MCF 10A (cell line): ENCODE measurements at regions not wholly inside any gene's neighbourhood (a gene's known extent, or its start where the extent isn't known, plus 50 kb on each side); places are given as distances from the start of the nearest gene placed in this dataset.
A peak's percentile ranks its signal among the peaks of the same experiment; 100 is the strongest.
"Not testable (repeated sequence)": the region's sequence is repeated elsewhere in the genome, so short reads cannot be mapped to it uniquely, and the experiment has no call there.

ENCODE experiments used
- BruUV-seq: library from RNA; stranded (reverse); fragments of 400-500 nt; replicated peaks from 2 replicates; lab custom pipeline; 2021; lab: Mats Ljungman, UMichigan
- CTCF ChIA-PET: fragments of 300-600 bp; sonication (Branson Sonifier 250); formaldehyde crosslinking; extraction: SDS; loops from one replicate; lab custom pipeline; 2021; ENCODE audit warnings: antibody characterized with exemption, inconsistent platforms; lab: Yijun Ruan, JAX
- POLR2A ChIA-PET: fragments of 300-600, 350-650 bp; sonication (Branson Sonifier 250); formaldehyde crosslinking; extraction: SDS; loops from one replicate; lab custom pipeline; 2020; ENCODE audit warnings: antibody characterized with exemption, inconsistent platforms; lab: Yijun Ruan, JAX
- DNase-seq: peaks from one replicate; pipeline ENCODE4 v3.0.0-alpha.2; 2018; ENCODE audit not compliant: unreplicated experiment
- H3K27ac Mint-ChIP-seq: one replicate; pipeline ENCODE4 v1.8.0; 2022; ENCODE audit warnings: mild to moderate bottlenecking, low read depth, mixed read lengths; ENCODE audit not compliant: unreplicated experiment
- H3K27me3 Mint-ChIP-seq: one replicate; pipeline ENCODE4 v1.8.0; 2022; ENCODE audit warnings: mixed read lengths; ENCODE audit not compliant: insufficient read depth, unreplicated experiment
- H3K36me3 Mint-ChIP-seq: one replicate; pipeline ENCODE4 v1.8.0; 2022; ENCODE audit warnings: mild to moderate bottlenecking, moderate library complexity, mixed read lengths; ENCODE audit not compliant: insufficient read depth, unreplicated experiment
- H3K4me1 Mint-ChIP-seq: one replicate; pipeline ENCODE4 v1.8.0; 2022; ENCODE audit warnings: mixed read lengths; ENCODE audit not compliant: insufficient read depth, unreplicated experiment
- H3K4me3 Mint-ChIP-seq: one replicate; pipeline ENCODE4 v1.8.0; 2022; ENCODE audit warnings: mild to moderate bottlenecking, moderate library complexity, mixed read lengths; ENCODE audit not compliant: unreplicated experiment
- H3K9me3 Mint-ChIP-seq: one replicate; pipeline ENCODE4 v1.8.0; 2022; ENCODE audit warnings: mixed read lengths; ENCODE audit not compliant: unreplicated experiment
- intact Hi-C: fragments of 100-400 bp; cut with micrococcal nuclease; formaldehyde crosslinking; loops from 2 replicates; pipeline ENCODE4 v1.14.1; 2022
- TF ChIP-seq, protein P1 (sequence below): fragments of 200-600 bp; IDR thresholded peaks from one replicate; pipeline ENCODE4 v1.8.0; 2022; ENCODE audit warnings: antibody characterized with exemption, mild to moderate bottlenecking; ENCODE audit not compliant: unreplicated experiment

DNA sequence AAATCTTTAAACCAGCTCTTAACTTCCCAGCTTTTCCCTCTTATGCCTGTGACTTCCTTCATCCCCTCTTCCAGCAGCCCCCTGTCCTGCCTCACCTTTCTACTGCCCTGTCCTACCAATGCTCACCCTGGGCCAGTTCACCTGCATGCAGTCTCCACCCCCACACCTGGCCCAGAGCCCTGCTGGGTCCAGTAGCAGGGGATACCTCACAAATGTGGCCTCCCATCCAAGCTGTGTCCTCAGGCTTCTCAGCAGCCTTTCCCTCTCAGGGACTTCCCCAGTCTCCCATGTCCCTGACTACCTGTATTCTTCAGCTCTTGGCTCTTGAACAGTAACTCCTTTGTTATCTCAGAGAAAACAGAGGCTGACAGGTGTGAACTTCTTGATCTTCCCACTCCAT lies 503.2 kb downstream of the MFSD1 start:
- Mint-ChIP-seq H3K4me1 (no peaks in the 10 kb centered on the region), H3K27me3 (peaks cover 29% of the 10 kb centered on the region), H3K27ac (no peak overlapping the region), H3K36me3 (no peaks in the 10 kb centered on the region), H3K9me3 (no peaks in the 10 kb centered on the region), H3K4me3 (no peak overlapping the region)
- intact Hi-C loops: no loop called here
- TF ChIP-seq, protein P1, sequence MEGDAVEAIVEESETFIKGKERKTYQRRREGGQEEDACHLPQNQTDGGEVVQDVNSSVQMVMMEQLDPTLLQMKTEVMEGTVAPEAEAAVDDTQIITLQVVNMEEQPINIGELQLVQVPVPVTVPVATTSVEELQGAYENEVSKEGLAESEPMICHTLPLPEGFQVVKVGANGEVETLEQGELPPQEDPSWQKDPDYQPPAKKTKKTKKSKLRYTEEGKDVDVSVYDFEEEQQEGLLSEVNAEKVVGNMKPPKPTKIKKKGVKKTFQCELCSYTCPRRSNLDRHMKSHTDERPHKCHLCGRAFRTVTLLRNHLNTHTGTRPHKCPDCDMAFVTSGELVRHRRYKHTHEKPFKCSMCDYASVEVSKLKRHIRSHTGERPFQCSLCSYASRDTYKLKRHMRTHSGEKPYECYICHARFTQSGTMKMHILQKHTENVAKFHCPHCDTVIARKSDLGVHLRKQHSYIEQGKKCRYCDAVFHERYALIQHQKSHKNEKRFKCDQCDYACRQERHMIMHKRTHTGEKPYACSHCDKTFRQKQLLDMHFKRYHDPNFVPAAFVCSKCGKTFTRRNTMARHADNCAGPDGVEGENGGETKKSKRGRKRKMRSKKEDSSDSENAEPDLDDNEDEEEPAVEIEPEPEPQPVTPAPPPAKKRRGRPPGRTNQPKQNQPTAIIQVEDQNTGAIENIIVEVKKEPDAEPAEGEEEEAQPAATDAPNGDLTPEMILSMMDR: no peak
- BruUV-seq: no TSS peak
- no peak for DNase-seq
- ChIA-PET POLR2A (no interaction called here), CTCF (interaction anchor here (0.5 kb wide), 1 partner anchor 14 kb away, joined by 3 read pairs; no protein-coding TSS in a partner anchor)

DNA sequence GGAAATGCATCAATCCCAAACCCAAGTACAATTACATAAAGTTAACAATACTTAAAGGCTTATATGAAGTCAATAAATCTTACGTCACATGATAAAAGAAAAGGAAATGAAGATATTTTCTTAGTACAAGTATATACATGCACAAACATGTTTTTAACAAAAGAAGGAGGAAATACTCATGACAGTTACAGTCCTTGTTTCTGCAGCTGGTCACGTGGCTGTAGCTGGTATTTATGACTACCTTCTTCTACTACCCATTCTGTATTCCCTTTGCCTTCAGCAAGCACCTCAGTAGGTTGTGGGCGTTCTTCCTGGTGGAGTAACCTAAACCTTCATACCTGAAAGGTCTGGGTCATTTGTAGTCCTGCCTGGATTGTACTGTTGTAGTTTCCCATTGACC lies 514.9 kb downstream of the MFSD1 start:
- POLR2A ChIA-PET, H3K4me3 Mint-ChIP-seq, H3K27ac Mint-ChIP-seq, H3K4me1 Mint-ChIP-seq, CTCF ChIA-PET, H3K36me3 Mint-ChIP-seq, BruUV-seq, DNase-seq, intact Hi-C loops: not testable (repeated sequence)
- peaks cover 12% of the 10 kb centered on the region for H3K27me3 Mint-ChIP-seq
- peaks cover 14% of the 10 kb centered on the region for H3K9me3 Mint-ChIP-seq

DNA sequence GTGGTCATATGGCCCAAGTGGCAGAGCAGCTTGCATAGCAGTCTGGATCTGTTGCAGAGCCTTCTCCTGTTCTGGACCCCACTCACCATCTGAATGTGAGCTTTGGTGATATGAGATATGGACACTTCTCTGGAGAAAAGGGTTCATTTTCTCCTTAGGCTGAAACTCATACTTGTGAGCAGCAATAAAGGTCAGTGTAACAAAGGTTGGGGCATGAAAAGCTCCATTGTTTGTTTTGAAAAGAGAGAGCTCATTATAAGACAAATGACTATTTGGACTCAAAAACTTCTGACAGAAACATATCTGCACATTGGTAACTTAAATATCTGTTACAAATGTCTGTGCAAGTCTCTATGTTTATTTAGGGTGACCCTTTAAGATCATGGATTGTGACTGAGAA lies 517.3 kb downstream of the MFSD1 start:
- TF ChIP-seq, protein P1: no peak
- ChIA-PET POLR2A (no interaction called here), CTCF (interaction anchor here (0.5 to 0.9 kb wide), 3 partner anchors 10 to 713 kb away, joined by 3 to 7 read pairs (median 3); no protein-coding TSS in a partner anchor)
- BruUV-seq: no TSS peak
- Mint-ChIP-seq H3K27ac (no peak overlapping the region), H3K9me3 (peaks cover 14% of the 10 kb centered on the region), H3K4me1 (no peaks in the 10 kb centered on the region), H3K4me3 (no peak overlapping the region), H3K36me3 (no peaks in the 10 kb centered on the region), H3K27me3 (no peaks in the 10 kb centered on the region)
- no peak for DNase-seq
- intact Hi-C loops: no loop called here

DNA sequence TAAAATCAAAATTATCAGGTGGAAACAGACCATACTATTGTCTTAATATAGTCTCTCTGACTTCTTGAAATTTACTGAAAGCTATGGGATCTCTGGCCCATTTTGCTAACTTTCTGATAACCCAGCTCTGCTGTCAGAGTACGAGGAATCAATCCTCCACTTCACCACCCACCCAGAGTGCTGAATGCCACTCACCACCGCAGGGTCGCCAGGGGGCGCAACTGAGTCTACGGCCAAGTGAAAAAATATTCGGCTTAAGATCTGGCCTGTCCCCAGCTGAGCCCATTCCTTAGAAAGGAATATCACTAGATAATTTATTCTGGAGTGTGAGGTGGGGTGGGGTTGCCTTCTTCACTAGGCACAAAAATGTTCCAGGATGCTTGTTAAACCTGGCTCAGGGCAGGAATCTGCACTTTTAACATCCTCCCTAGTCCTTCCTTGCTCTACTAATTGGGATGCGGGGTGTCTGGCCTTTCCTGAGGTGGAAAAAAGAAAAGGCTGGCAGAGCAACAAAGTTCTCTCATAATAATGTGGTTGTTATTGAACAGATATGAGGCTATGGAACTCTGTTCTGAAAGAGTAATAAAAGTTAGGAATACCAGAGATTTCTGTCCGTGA lies 520.6 kb downstream of the MFSD1 start:
- ChIA-PET CTCF (interaction anchor here (0.6 to 1.4 kb wide), 14 partner anchors 12 to 1532 kb away, joined by 3 to 7 read pairs (median 4); no protein-coding TSS in a partner anchor), POLR2A (no interaction called here)
- no peak overlapping the region for H3K4me3 Mint-ChIP-seq
- peak; percentile 40 for DNase-seq
- H3K27me3 Mint-ChIP-seq: no peaks in the 10 kb centered on the region
- H3K9me3 Mint-ChIP-seq: peaks cover 6% of the 10 kb centered on the region
- no peaks in the 10 kb centered on the region for H3K4me1 Mint-ChIP-seq
- H3K27ac Mint-ChIP-seq: no peak overlapping the region
- intact Hi-C loops: loop anchor here (1.0 to 2.0 kb wide), 2 partner anchors 136 to 483 kb away; no protein-coding TSS in a partner anchor
- H3K36me3 Mint-ChIP-seq: no peaks in the 10 kb centered on the region
- TF ChIP-seq, protein P1: peak; percentile 60
- BruUV-seq: no TSS peak
